Peyer's patch (tissue), 4 donors: ENCODE measurements at regions not wholly inside any gene's neighbourhood (a gene's known extent, or its start where the extent isn't known, plus 50 kb on each side); places are given as distances from the start of the nearest gene placed in this dataset.

Experiments used
- DNase-seq, 3 donors: peaks; one replicate each; pipeline ENCODE4 v3.0.0-alpha.2; 2017 to 2019
- H3K27ac ChIP-seq, 4 donors: fragments of 200-600 bp; sonication (generic); one replicate each; pipeline ENCODE4 v1.5.1; 2016 to 2019
- H3K27me3 ChIP-seq, 2 donors: fragments of 200-600 bp; sonication (generic); one replicate each; pipeline ENCODE4 v1.5.1; 2019
- H3K36me3 ChIP-seq, 3 donors: fragments of 200-600 bp; sonication (generic); one replicate each; pipeline ENCODE4 v1.5.1; 2016 to 2019
- H3K4me1 ChIP-seq, 4 donors: fragments of 200-600 bp; sonication (generic); one replicate each; pipeline ENCODE4 v1.5.1; 2016 to 2019
- H3K4me3 ChIP-seq, 4 donors: fragments of 200-600 bp; sonication (generic); 1 replicate in 3 of 4; 2 replicates in 1 of 4; pipeline ENCODE4 v1.5.1; 2016 to 2019; ENCODE audit warnings: mild to moderate bottlenecking in 1 of 4
- H3K9me3 ChIP-seq, 4 donors: fragments of 200-600 bp; sonication (generic); one replicate each; pipeline ENCODE4 v1.5.1; 2016 to 2019; ENCODE audit warnings: mild to moderate bottlenecking in 1 of 4
- POLR2A ChIP-seq, 2 donors: fragments of 450-650 bp; IDR thresholded peaks; one replicate each; pipeline ENCODE4 v1.5.1; 2017; ENCODE audit warnings: antibody characterized with exemption in 2 of 2, mild to moderate bottlenecking in 2 of 2, moderate library complexity in 2 of 2
- TF ChIP-seq, protein P1 (sequence below), 6 experiments: fragments of 450-650 bp in 4 of 6; fragments of 200-600 bp in 2 of 6; sonication (generic) in 1 of 6; IDR thresholded peaks; one replicate each; pipeline ENCODE4 v1.5.1; 2017 to 2019; ENCODE audit warnings: antibody characterized with exemption in 6 of 6, mild to moderate bottlenecking in 3 of 6, moderate library complexity in 1 of 6

DNA sequence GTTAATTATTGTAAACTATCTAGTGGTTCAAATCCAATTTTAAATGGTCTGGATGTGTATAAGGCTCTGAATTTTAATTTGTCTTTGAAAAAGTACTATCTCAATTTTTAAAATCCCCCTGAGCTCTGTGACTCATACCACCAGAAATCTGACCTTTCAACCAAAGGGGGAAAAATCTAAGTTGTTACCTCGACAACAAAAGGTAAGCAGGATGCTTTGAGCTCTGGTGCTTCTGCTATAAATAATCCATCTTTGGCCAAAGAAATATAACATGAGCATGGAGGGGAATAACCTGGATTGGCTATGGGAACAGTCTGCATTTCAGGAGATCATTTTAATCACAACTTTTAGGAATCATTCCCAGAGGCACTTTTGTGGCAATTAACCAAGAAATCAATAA, 76.3 kb upstream of the PCSK1 start:
- Histone ChIP-seq H3K4me1 (peaks cover 0 to 7% (median 0%) of the 10 kb centered on the region in 4 donors), H3K4me3 (no peak overlapping the region), H3K27me3 (no peaks in the 10 kb centered on the region), H3K36me3 (no peaks in the 10 kb centered on the region), H3K9me3 (no peaks in the 10 kb centered on the region), H3K27ac (no peak overlapping the region)
- DNase-seq: no peak
- TF ChIP-seq, protein P1, sequence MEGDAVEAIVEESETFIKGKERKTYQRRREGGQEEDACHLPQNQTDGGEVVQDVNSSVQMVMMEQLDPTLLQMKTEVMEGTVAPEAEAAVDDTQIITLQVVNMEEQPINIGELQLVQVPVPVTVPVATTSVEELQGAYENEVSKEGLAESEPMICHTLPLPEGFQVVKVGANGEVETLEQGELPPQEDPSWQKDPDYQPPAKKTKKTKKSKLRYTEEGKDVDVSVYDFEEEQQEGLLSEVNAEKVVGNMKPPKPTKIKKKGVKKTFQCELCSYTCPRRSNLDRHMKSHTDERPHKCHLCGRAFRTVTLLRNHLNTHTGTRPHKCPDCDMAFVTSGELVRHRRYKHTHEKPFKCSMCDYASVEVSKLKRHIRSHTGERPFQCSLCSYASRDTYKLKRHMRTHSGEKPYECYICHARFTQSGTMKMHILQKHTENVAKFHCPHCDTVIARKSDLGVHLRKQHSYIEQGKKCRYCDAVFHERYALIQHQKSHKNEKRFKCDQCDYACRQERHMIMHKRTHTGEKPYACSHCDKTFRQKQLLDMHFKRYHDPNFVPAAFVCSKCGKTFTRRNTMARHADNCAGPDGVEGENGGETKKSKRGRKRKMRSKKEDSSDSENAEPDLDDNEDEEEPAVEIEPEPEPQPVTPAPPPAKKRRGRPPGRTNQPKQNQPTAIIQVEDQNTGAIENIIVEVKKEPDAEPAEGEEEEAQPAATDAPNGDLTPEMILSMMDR (IDR thresholded peaks at IDR 0.05): no peak
- no peak for TF ChIP-seq POLR2A (IDR thresholded peaks at IDR 0.05)

DNA sequence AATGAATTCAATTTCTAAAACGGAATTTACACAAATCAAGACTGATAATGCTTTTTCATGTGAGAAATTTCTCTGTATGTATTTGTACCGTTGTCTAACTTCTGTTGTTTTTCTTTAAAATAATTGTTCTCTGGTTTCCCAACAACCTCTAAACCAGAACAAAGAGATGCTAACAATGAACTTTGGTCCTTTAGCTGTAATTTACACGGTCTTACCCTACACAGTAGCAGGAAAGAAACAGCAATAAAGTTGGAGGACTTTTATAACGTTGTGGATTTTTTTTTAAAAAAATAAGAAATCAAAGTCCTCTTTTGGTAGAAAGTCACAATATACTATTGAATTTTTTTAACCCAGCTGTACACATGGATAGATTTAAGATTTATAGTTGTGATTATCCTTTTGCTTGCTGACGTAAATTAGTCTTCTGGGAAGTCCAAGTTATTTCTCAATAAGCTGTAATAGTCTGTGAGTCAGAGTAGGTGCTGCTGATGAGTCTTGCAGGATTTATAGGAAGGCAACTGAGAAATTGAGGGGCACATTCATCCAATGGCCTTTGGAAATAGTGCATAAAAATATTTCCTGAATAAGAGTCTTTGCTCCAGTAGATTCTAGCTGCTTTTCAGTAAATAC, 76.8 kb upstream of the PCSK1 start:
- no peaks in the 10 kb centered on the region for H3K9me3 ChIP-seq
- no peaks in the 10 kb centered on the region for H3K27me3 ChIP-seq
- no peak overlapping the region for H3K4me3 ChIP-seq
- TF ChIP-seq, protein P1 (IDR thresholded peaks at IDR 0.05): no peak
- no peak for TF ChIP-seq POLR2A (IDR thresholded peaks at IDR 0.05)
- peaks cover 0 to 7% (median 0%) of the 10 kb centered on the region in 4 donors for H3K4me1 ChIP-seq
- H3K36me3 ChIP-seq: no peaks in the 10 kb centered on the region
- DNase-seq: no peak
- no peak overlapping the region for H3K27ac ChIP-seq

DNA sequence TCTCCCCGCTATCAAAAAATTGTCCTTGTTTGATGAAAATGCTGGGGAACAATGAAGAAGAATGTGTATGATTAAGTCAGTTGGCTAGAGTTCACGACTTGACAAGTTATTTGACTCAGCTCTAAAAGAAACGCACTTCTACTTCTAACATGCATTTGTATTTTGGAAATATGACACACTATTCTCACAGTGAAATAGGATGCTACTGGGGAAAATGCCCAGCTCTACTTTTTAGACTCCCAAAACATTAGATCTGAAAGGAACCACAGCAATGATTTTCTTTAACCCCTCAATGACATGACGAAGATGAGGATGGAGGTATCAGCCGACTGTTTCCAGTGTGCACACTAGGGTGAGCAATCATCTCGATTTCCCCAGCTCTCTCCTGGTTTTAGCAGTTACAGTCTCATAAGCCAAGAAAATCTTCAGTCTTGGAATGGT, 83.6 kb upstream of the PCSK1 start:
- H3K4me1 ChIP-seq: no peaks in the 10 kb centered on the region
- H3K9me3 ChIP-seq: no peaks in the 10 kb centered on the region
- H3K4me3 ChIP-seq: no peak overlapping the region
- no peak for TF ChIP-seq POLR2A (IDR thresholded peaks at IDR 0.05)
- TF ChIP-seq, protein P1 (IDR thresholded peaks at IDR 0.05): no peak
- no peaks in the 10 kb centered on the region for H3K27me3 ChIP-seq
- H3K36me3 ChIP-seq: no peaks in the 10 kb centered on the region
- no peak for DNase-seq
- no peak overlapping the region for H3K27ac ChIP-seq

DNA sequence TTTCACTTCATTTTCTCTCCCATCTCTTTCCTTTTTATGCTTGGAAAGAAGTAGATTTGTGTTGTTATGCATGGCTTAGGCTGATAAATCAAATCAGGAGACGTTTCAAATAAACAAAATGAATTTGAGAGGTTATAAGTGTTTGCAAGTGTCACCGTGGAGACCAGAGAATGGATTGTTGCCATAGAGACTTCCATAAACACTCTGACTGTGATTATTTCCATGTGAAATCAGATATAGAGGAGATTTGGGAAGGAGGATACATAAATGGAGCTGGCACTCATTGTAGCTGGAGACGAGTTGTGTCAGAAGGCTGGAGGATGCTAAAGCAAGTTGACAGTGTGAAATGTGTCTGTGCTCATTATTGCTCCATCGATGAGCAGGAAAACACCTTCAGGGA, 84.2 kb upstream of the PCSK1 start:
- TF ChIP-seq, protein P1 (IDR thresholded peaks at IDR 0.05): no peak
- TF ChIP-seq POLR2A (IDR thresholded peaks at IDR 0.05): no peak
- no peak for DNase-seq
- H3K9me3 ChIP-seq: no peaks in the 10 kb centered on the region
- H3K4me1 ChIP-seq: no peaks in the 10 kb centered on the region
- no peak overlapping the region for H3K27ac ChIP-seq
- no peaks in the 10 kb centered on the region for H3K27me3 ChIP-seq
- H3K36me3 ChIP-seq: no peaks in the 10 kb centered on the region
- H3K4me3 ChIP-seq: no peak overlapping the region

DNA sequence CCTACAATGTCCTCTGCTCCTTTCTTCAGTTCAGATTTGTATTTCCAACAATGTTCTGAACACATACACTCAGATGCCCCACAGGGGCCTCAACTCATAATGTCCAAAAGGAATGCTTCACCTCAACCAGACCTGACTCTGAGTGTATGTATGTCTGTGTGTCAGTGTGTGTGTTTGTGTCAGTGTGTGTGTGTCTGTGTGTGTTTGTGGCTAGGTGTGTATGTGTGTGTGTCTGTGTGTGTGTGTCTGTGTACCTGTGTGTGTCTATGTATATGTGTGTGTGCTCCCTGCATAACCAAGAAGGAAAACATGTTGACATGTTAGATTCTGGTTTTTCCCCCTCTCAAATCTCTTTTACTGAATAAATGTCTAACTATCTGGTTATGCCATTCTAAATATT, 87.3 kb upstream of the PCSK1 start:
- no peaks in the 10 kb centered on the region for H3K4me1 ChIP-seq
- no peaks in the 10 kb centered on the region for H3K9me3 ChIP-seq
- H3K27ac ChIP-seq: no peak overlapping the region
- no peak for DNase-seq
- no peaks in the 10 kb centered on the region for H3K27me3 ChIP-seq
- no peak overlapping the region for H3K4me3 ChIP-seq
- H3K36me3 ChIP-seq: no peaks in the 10 kb centered on the region
- no peak for TF ChIP-seq POLR2A (IDR thresholded peaks at IDR 0.05)
- TF ChIP-seq, protein P1 (IDR thresholded peaks at IDR 0.05): no peak
